HG02798 (cell line): ENCODE measurements at regions not wholly inside any gene's neighbourhood (a gene's known extent, or its start where the extent isn't known, plus 50 kb on each side); places are given as distances from the start of the nearest gene placed in this dataset.
A peak's percentile ranks its signal among the peaks of the same experiment; 100 is the strongest.

Experiments used
- ATAC-seq: cut with Tn5 transposase; IDR thresholded peaks from one replicate; pipeline ENCODE4 v1.9.1; 2021; ENCODE audit warnings: mild to moderate bottlenecking; ENCODE audit not compliant: unreplicated experiment, poor library complexity

DNA sequence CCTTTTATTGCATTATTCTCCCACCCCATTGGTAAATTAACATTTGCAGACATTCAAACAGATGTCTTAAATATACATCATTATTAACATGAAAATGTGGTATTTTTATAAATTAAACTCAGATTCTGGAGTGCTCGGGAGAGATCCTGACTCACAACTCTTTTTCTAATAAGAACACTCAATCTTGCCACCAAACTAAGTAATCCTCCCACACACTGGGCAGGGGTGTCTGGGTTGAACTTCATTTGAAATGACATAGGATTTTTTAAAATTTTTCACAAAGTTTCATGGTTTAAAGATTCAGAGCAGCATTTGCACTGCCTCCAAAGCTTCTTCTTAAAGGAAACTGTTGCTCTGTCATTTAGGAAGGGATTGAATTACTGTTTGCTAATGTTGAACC lies 754.3 kb downstream of the MECOM start:
- ATAC-seq = no peak

DNA sequence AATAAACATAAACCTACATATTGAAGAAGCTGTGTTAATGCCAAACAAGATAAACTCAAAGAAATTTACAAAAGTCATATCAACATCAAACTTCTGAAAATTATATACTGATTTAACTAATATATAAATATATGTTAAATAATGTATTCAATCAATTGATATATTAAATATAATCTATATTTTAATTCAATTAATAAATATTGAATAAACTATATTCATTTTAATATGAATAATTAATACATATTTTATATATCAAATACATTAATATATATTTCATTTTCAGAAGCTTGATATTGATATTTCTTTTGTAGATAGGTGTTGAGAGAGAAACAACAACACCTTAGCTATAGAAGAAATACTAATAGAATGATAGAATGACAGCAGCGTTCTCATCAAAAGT lies 768.1 kb downstream of the MECOM start:
- no peak for ATAC-seq

DNA sequence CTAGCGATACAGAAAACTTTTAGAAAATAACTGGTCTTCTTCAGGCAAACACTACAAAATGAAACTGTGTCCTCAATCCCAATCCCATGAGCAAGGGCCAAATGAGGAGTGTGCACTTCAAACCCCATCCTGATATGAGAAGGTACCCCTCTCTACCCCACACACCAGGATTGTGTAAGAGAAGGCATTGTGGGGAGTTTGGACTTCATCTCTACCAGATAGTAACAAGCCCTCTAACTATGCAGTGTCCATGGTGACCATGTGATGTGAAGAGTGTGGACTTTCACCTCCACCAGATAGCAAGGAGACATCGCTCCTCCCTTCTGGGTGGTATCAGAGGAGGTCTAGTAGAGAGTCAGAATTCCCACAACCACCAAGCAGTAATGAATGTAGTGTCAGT lies 769.3 kb downstream of the MECOM start:
- ATAC-seq = no peak

DNA sequence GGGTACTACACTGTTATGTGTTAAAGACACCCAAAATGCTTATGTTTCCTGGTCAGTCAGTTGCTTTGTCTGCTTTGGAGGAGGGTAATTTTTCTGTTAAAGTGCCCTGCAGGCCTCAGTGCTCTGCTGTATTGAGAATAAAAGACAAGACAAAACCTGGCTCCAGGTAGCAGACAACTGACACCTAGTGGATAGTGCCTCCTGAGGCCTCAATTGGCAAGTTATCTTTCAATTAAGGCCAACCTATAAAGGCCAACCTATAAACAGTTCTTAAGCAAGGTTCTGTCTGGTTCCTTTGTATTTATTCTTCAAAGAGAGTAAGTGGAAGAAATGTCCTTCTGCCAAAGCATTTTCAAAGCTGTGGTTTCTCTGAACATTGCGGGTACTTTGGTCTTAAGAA lies 773.8 kb downstream of the MECOM start:
- no peak for ATAC-seq

DNA sequence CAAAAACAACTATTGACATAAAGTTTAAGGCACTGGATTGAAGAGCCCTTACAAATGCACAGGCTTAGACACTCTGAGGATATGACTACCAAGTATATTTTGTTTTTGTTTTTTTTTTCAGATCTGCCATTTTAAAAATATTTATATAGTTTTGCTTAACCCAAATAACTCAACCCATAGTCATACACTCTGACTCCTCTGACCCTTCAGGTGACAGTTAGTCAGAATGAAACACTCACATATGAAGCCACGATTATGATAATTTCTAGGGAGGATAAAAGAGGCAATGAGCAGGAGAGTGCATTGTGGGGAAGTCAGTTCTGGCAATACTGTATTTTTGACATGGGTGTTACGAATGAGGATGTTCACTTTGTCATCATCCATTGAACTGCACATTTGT lies 774.7 kb downstream of the MECOM start:
- ATAC-seq = no peak

DNA sequence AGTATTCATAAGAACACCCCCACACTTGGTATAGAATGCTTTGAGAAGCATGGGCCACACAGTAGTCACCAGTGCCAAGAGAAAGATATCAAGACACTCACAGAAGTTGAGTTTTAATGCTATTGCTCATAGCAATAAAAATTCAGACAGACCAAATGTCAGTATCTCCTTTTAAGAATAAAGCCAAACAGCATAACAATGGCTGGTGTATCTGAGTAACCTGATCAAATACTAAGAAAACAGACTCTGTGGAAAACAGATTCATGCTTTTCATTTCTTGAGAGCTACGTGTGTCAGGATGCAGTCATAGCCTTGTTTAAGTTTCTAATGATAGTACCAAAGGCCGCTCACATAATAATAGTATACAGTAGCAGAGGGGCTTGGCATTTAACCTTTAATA lies 778.5 kb downstream of the MECOM start:
- no peak for ATAC-seq

DNA sequence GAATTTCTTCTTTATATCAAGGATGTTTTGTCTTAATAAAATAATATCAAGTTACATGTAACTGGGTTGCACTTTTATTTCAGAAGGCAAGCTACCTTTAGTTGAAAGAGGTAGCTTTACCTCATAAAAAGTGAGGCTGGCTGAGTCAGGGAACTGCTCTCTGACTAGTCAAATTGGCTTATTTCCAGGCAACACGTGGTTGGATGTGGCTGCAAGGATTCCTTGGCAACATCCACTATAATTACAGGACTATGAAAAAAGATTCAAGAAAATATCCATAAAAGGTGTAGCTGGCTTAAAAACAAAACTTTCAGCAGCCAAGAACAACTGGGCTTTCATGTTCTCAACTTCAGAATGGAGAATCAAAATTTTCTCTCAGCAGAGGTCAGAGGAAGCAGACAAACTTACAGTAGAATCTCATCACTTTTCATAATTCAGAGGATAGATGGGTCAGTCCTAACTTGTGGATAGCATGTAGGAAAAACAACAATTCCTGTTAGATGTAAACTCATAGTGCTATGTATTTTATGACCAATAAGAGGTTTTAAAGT lies 779.1 kb downstream of the MECOM start:
- no peak for ATAC-seq

DNA sequence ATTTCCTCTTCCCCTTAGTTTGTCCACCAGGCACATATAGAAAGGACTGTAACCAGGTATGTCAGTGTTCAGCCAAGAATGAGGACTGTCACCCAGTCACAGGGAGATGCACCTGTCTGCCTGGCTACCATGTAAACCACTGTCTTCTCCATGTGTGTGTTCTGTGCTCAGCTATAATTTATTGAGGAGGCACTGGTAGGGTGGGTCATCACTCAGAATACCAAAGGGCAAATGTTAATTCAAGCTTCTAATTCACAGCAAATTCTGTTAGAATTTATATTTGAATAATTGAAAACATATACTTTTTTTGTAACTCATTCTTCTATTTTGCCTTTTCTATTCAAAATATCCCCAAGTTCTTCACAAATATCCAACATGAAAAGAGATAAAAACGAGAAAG lies 780.4 kb downstream of the MECOM start:
- no peak for ATAC-seq

DNA sequence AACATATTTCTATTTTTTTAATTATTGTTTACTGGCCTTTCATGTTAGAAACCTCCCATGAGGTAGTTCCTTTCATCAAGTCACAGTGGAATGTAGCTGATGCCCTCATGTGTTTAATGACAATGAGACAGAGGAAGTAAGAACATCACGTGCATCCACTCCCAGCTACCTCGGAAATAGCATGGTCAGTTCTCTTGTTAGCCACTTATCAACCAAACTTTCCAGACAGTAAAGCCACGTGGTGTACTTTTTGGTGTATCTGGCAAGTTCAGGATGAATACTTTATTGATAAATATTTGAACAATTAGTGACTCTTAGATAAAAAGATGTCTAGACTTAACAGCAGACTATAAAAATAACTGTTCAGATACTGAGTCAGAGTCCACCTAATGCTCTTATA lies 781.7 kb downstream of the MECOM start:
- ATAC-seq = no peak

DNA sequence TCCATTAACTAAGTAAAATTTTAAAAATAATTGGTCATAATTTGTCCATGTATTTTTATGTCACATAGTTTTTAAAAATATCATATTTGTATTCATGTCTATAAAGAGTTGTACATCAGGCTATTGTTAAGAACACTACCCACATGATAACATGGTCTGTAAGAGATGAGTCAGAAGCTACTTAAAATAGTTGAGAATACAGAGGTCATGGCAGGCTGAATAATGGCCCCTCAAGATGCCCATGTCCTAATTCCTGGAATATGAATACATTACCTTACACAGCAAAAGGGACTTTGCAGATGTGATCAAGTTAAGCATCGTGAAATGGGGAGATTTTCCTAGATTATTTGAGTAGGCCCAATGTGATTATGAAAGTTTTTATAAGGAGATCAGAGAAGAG lies 782.9 kb upstream of the GOLIM4 start:
- no peak for ATAC-seq

DNA sequence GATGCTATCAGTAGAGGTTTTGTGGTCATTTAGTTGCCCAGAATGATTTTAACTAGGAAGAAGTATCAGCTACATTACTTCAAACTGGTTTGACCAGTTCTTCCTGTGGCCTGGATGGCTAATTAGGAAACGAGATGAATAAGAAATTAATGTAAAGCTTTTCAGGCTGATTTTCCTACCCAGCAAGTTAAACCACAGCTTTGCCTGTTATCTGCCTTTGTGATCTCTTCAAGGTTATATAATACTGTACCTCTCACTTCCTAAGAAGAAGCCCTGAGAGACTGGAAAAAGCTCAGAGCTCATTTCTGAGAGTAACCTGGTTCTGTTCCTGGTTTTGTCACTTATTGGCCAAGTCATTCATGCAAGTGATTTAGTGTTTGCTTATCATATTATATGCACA lies 782.2 kb upstream of the GOLIM4 start:
- ATAC-seq = no peak

DNA sequence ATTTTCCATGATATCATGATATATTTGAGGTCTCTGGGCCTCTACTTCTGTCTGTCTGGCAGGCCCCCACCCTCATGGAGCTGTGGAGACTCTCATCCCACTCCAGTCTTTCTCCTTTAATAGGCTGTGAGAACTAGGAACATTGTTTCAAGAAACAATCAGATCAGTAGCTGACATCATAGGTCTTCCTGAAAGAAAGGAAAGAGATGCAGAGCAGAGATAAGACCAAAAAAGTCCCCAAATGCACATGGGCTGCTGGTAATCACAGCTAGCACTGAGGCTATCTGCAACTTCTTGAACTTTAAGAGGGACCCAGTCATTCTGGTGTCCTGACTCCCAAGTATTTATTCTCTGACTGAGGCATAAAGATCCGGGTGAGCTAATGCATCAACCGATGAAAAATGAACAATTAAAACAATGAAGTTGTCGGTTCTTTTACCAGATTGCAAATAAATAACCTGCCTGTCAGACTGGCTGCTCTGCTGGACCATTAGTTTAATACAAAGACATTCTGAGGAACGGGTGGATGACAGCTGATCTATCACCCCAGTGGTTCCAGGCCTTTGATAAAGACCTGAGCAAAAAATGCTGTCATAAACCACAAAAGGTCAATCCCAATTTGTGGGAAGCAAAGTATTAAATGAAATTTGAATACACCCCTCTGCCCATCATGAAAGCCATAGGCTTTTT lies 780.8 kb upstream of the GOLIM4 start:
- no peak for ATAC-seq

DNA sequence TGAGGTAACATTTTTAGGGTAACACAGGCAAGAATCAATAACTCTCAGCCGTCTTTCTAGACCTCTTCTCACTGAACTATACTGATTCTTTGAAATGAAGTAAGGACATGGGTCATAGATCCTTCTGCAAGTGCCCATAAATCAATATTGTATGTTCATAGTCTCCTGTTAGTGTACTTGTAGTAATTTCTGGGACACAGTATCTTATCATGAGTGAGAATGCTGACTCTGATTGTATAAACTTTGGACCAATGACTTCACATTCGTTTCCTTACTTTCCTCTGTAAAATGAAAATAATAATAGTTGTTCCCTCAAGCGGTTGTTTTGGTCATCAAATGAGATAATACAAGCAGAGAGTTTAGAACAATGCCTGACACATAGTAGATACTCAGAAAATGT lies 777.1 kb upstream of the GOLIM4 start:
- ATAC-seq = no peak

DNA sequence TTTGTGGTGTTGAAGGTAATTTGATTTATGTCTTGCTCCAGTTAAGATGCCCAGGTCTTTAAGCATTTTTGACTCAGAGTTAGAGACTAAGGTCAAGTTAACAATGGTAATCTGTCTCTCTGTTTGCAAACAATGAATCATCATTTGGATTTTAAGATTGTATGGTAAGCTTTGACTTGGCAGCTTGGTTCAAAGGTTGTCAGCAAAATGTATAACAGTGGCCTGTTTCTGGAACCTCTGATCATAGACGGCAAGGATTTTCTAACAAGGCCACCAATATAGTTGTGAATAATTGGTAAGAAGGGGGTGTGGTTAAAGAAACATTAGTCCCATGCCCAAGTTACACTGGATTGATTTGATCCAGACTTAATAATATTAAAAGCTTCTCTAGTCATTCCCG lies 775.2 kb upstream of the GOLIM4 start:
- no peak for ATAC-seq

DNA sequence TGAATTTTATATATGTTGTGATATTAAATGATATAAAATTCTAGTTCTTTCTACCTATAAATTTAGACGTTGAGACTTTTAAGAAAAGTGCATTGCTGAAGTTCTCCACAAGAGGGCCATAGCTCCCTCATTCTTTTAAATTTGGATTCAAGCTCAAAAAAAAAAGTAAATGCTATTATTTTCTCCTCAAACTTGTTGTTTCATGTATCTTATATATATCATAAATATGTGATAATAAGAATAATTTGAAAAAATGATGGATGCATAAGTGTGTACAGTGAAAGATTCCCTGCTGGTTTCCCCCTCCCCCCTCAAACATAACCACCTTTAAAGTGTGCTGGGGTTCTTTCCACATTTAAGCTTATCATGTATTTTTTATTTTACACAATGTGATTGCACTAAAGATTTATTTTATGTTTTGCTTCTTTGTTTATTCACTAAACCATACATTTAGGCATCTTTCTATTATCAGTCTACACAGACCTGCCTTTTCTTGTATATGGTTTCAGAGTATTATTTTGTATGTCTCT lies 769.4 kb upstream of the GOLIM4 start:
- ATAC-seq = peak; percentile 50

DNA sequence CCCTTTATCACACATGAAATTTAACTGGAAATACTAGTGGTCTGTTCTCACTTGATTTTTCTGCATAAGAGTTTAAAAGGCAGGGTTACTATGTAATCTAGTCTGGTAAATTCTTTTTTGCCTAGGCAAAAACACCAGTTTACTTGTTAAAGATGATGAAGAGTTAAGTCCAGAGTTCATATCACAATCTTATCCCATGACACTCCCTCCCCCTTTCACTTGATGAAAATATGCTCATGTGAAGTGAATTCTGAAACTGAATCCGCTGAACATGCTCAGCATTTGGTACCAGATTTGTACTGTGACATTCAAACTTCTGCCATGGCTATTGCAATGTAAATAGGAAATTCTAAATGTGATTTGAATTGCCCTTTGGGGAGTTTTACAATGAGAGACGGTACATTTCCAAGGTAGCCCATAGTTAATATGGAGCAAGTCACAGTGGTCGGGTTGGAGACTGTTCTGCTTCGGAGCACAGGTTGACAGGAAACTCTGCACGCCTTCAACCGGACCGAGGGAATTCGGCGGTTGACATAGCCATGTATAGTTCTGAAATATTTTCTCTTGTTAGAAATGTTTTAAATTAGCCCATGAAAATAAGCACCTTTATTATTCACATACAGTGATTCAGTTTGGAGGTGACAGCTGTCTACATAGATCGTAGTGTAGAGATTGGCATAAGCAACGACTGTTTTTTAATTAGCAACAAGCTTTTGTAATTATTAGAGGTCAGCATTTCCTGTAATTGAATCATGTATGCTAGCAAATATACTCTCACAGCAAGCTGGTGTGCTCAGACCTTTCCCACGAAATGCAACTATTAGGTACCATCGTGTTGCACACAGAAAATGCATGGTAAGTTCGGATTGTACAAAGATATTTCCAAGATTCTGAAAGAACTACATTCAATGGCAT lies 768.6 kb upstream of the GOLIM4 start:
- peak; percentile 12 for ATAC-seq

DNA sequence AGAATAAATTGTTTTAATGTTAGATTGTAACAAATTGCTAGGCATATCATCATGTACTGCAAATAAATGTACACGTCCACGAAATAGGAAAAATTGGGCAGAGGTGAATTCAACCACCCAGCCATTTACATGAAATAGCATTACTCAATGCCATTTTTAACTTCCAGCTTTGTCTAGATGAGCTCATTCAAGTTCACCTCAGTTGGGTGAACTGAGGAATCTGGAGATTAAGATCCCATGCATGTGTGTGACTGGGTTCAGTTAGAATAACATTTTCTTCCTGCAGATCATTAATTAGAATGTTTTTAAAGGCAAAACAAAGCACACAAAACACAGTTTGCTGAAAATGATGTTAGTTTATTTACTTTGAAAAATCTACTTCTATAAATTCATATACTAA lies 767.8 kb upstream of the GOLIM4 start:
- no peak for ATAC-seq

DNA sequence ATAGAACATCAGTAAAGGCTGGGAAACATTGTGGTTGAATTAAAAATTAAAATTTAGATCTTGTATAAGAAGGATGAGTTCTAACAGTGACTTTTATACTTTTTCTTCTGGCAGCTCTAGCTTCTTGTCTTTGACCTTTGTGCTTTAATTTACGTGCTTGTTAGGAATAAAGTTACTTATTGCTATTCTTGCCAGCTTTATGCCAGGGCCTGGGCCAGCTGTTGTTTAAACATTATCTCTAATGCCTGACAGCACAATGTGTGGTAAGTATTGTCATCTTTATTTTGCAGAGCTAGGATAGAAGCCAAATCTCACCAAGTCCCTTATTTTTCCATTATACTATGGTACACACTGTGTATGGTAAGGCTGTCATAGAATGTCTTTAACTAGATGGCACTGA lies 766.7 kb upstream of the GOLIM4 start:
- no peak for ATAC-seq

DNA sequence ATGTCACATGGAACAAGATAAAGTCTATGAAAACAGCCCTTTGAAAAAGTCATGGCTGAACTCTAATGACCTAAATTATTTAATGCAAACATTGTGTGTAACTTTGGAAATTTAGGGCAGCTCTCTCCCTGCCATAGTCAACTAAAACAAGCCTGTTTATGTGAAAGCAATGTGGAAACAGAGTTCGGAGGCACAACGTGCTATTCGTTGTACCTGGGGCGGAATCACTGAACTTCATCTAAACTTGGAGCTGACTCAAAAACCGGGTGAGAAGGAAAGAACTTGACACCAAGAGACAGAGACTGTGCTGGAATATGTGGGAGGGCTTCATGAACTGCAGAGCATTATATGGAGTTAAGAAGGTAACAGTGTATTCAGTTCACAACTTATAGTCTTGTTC lies 764.9 kb upstream of the GOLIM4 start:
- ATAC-seq = no peak

DNA sequence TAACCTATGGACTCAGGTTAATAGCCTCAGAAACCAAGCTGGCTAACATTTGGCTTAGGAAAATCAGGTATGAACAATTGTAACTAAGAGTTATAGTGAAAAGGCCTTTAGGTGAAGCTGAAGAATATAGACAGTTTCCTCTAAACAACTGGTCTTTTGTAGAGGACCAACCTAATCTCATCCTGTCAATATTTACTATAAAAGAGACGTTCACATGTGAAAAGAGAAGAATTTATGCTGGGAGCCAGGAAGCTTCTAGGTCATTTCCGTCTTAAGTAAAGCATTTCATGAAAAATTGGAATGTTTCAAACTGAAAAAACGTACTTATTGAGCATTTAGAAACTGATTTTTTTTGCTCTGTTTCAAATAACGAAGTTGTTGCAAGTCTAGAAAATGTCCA lies 764.3 kb upstream of the GOLIM4 start:
- no peak for ATAC-seq

DNA sequence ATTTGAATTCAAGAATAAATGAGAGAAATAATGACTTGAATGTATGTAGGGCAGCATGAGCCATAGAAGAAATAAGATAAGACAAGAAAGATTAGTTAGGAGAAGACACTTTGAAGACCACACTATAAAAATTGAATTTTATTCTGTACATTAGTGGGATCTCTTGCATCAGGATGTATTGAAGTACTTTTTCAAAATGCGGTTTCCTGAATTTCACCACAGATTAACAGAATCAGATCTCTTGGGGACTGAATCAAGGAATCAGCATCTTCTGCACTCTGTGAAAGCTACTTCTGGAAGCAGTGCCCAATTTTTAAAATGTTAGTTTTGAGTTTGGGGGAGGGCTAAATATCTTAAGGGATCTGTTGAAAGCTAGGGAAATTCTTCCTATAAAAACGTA lies 763.9 kb upstream of the GOLIM4 start:
- no peak for ATAC-seq
